Erythroblast (primary cell): ENCODE measurements at regions not wholly inside any gene's neighbourhood (a gene's known extent, or its start where the extent isn't known, plus 50 kb on each side); places are given as distances from the start of the nearest gene placed in this dataset.

Source experiments
- DNase-seq, 2 experiments: peaks; one replicate each; lab custom pipeline; 2025; lab: John Stamatoyannopoulos, UW
- GATA1 ChIP-seq: IDR thresholded peaks from 2 replicates; pipeline ENCODE4 v1.6.1; 2011; ENCODE audit warnings: low read depth, mild to moderate bottlenecking, control low read depth, low read length, moderate library complexity
- POLR2A ChIP-seq: IDR thresholded peaks from 2 replicates; pipeline ENCODE4 v1.6.1; 2011; ENCODE audit warnings: mild to moderate bottlenecking, low read length

DNA sequence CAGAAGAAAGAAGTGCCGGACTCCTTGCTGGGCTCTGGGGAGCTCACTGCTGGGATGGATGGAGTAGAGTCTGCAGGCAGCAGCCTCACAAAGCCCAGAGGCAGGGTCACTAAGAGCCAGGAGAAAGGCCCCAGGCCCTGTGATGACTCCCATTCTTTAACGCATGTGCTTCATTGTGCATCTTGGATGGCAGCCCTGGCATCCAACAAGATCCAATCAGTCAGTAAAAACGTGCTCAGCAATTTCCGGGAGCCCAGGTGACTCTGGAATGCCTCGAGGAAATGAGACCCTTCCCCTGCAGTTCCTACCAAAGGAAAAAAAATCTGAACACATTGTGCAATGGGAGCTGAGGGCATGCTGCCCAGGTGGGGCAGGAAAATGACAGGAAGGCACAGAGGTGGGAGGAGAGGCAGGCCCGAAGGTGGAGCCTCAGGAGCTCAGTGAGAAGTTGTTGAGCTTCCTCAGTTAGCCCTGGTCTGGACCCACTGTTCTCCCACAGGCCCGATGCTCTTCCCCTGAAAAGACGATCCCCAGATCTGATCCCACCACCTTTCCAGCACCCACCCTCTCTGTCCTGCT, 60.7 kb upstream of the TMEM72 start:
- TF ChIP-seq POLR2A (no peak), GATA1 (no peak)
- DNase-seq: no peak

- no peak for TF ChIP-seq POLR2A
- TF ChIP-seq GATA1: no peak
- DNase-seq: no peak
Measured at GRCh38 chr10:44851413-44851812, 59.7 kb upstream of the TMEM72 start.

GRCh38 chr10:44851881-44852280, 59.3 kb upstream of the TMEM72 start:
- DNase-seq: no peak
- no peak for TF ChIP-seq GATA1
- no peak for TF ChIP-seq POLR2A

DNA sequence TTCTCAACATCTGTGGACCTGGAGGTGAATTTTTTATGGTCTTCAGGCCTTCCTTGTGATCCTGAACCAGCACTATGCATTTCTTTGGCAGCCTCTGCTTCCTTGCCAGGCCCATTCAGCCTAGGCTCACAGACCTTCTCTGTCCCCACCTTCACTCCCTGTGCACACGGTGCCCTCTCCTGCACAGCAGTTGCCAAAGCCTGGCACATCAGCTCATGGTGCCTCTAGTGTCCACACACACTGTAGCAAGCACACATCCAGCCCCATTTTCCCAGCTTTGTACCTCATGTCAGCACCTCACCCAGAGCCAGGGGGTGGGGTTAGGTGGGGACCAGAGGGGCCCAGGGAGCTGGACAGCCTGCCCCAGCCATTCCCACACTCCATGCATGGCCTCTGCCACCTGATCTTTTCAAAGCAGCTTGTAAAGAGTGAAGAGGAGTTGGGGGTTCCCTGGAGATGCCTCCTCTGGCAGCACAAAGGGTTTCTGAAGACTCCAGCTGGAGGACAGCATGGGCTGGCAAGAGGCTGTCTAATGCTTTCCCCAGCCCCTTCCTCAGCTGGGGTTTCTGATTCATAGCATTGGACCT, 57.9 kb upstream of the TMEM72 start:
- no peak for DNase-seq
- TF ChIP-seq GATA1: no peak
- TF ChIP-seq POLR2A: no peak

- no peak for DNase-seq
- TF ChIP-seq POLR2A (no peak), GATA1 (no peak)
Measured at GRCh38 chr10:44853796-44854195, 57.3 kb upstream of the TMEM72 start.

- TF ChIP-seq POLR2A: no peak
- no peak for TF ChIP-seq GATA1
- DNase-seq: no peak
Measured at GRCh38 chr10:44854693-44855350, 56.3 kb upstream of the TMEM72 start.

DNA sequence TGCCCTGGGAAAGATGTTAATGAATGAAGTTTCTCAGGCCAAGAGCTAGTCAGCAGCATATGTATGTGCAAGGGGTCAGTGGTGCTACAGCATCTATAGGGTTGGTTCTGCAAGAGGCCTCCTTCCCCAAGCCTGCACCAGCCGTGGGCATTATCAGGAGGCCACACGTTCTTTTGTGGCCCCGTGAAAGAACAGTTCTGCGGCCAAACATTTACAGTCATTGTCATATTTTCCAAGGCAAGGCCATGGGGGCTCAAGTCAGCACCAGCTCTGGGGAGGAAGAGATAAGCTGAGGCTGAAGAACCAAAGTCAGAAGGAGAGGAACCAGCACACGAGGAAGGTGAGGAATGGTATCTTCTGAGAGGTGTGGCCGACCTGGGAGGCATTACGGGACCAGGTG, 54.4 kb upstream of the TMEM72 start:
- no peak for TF ChIP-seq GATA1
- no peak for TF ChIP-seq POLR2A
- DNase-seq: peak; percentile 15 to 47

- TF ChIP-seq POLR2A (no peak), GATA1 (no peak)
- DNase-seq: peak; percentile 49 to 68
Measured at GRCh38 chr10:44857363-44858016, 53.6 kb upstream of the TMEM72 start.

DNA sequence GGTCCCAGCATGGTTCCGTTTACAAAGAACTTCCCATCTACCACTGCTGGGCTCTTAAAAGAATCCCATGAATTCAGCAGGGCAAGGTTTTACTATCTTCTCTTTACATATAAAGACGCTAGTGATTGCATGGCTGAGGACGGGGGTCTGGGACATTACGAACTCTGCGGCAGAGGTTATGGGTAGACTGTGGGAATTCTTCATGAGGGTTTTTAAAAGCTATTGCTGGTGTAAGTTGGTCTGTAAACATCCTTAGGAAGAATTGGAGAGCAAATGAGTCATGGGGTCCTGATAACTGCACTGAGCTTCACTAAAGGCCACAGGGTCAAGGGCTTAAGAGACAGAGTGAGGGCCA, 53.1 kb upstream of the TMEM72 start:
- no peak for DNase-seq
- TF ChIP-seq GATA1: no peak
- TF ChIP-seq POLR2A: no peak

DNA sequence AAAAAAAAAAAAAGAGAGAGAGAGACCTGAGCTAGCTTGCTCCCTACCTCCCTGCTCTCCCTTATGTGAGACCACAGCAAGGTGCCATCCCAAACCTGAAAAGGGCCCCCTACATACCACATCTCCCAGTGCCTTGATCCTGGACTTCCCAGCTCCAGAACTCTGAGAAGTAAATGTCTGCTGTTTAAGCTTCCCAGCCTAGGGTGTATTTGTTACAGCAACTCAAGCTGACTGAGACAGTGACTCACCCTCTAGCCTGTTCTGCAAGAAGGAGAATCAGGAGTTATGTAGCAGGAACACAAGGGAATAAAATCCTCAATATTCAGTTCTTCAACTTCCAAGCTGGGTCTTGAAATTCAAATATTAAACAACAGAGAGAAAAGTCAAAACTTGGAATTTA, 52.1 kb upstream of the TMEM72 start:
- no peak for DNase-seq
- TF ChIP-seq GATA1 (no peak), POLR2A (no peak)

DNA sequence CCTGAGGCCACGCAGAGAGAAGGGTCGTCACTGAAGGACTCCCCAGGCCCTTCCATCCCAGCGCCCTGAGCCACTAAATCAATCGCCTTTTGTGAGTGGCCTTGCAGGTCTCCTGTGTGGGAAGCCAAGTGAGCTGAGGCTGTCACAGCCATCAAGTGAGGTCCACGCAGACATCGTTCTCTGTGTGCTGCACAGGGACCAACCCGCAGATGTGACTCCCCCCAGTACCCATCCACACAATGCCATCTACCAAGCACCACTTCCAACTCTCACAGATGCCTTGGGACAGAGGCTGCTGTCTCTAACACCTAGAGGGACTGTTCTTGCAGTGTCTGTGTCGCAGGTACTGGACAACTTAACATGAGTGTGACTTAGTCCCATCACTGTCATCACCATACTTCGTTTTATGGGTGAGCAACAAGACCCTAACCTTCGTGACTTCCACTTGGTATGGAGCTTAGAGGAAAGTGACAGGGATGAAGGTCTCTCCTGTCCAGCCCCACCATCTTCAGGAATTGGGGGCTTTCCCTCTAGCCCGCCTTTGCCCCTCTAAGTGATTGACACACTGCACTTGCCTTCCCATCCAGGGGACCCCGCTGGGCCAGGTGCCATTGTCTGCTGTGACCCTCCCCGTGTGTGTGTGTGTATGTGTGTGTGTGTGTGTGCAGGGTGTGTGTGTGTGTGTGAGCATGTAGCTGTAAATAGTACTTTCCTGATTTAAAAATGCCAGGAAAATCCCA, 51.4 kb upstream of the TMEM72 start:
- DNase-seq: no peak
- no peak for TF ChIP-seq POLR2A
- TF ChIP-seq GATA1: no peak

- no peak for TF ChIP-seq POLR2A
- TF ChIP-seq GATA1: no peak
- DNase-seq: no peak
Measured at GRCh38 chr10:44860811-44861736, 50.1 kb upstream of the TMEM72 start.
